H1 (cell line): ENCODE measurements at regions not wholly inside any gene's neighbourhood (a gene's known extent, or its start where the extent isn't known, plus 50 kb on each side); places are given as distances from the start of the nearest gene placed in this dataset.
A peak's percentile ranks its signal among the peaks of the same experiment; 100 is the strongest.

Source experiments
- CTCF ChIA-PET: fragments of 300-600 bp; sonication (Branson Sonifier 250); formaldehyde crosslinking; loops from one replicate; lab custom pipeline; 2021; ENCODE audit not compliant: partially characterized antibody; lab: Charles Lee
- POLR2A ChIA-PET: fragments of 300-600 bp; sonication (Branson Sonifier 250); formaldehyde crosslinking; loops from one replicate; lab custom pipeline; 2021; ENCODE audit warnings: inconsistent platforms; ENCODE audit not compliant: partially characterized antibody; lab: Charles Lee
- DNase-seq, 2 experiments: peaks; one replicate each; pipeline versions ENCODE4 v3.0.0 to v3.0.0-alpha.2; 2010 to 2022; ENCODE audit warnings: low spot score in 2 of 2, low read depth in 1 of 2, mixed read lengths in 1 of 2
- FAIRE-seq: peaks from 2 replicates; lab custom pipeline; 2011; peaks lifted over from hg19 to GRCh38; lab: Jason Lieb, UNC
- H2AFZ ChIP-seq: 2 replicates; pipeline ENCODE4 v1.8.1; 2012; ENCODE audit warnings: low read length, inconsistent platforms
- H2AK5ac ChIP-seq: 2 replicates; pipeline ENCODE4 v1.6.1; 2013; ENCODE audit warnings: low read depth, low read length
- H2BK120ac ChIP-seq: replicated peaks from 2 replicates; pipeline ENCODE3; 2013; ENCODE audit warnings: low read depth, low read length, inconsistent platforms
- H2BK12ac ChIP-seq: 2 replicates; pipeline ENCODE4 v1.6.1; 2013; ENCODE audit warnings: low read depth, low read length
- H2BK15ac ChIP-seq: 2 replicates; pipeline ENCODE4 v1.6.1; 2013; ENCODE audit warnings: low read length
- H2BK20ac ChIP-seq: 2 replicates; pipeline ENCODE4 v1.6.1; 2013; ENCODE audit warnings: low read length
- H2BK5ac ChIP-seq: 2 replicates; pipeline ENCODE4 v1.6.1; 2013; ENCODE audit warnings: low read depth, low read length
- H3K14ac ChIP-seq: 2 replicates; pipeline ENCODE4 v1.6.1; 2013; ENCODE audit warnings: inconsistent platforms; ENCODE audit not compliant: insufficient read length
- H3K18ac ChIP-seq: 2 replicates; pipeline ENCODE4 v1.6.1; 2013; ENCODE audit warnings: low read length; ENCODE audit errors: extremely low read depth
- H3K23ac ChIP-seq: 2 replicates; pipeline ENCODE4 v1.6.1; 2013; ENCODE audit warnings: inconsistent platforms; ENCODE audit not compliant: insufficient read length
- H3K23me2 ChIP-seq: 2 replicates; pipeline ENCODE4 v1.6.1; 2013; ENCODE audit warnings: low read depth, low read length
- H3K27ac ChIP-seq: 2 replicates; pipeline ENCODE4 v1.6.1; 2011; ENCODE audit warnings: low read depth, low read length, inconsistent platforms
- H3K27me3 ChIP-seq, 4 experiments: replicated peaks in 1 of 4; 1 replicate in 1 of 4; 2 replicates in 3 of 4; pipeline versions ENCODE4 v1.6.1 to v1.8.1; 2011 to 2013; ENCODE audit warnings: low read length in 3 of 4, mild to moderate bottlenecking in 3 of 4, inconsistent platforms in 2 of 4, mixed read lengths in 2 of 4, moderate library complexity in 1 of 4; ENCODE audit not compliant: control insufficient read depth in 3 of 4, insufficient read depth in 3 of 4; ENCODE audit errors: extremely low read depth in 1 of 4
- H3K36me3 ChIP-seq, 4 experiments: 2 replicates each; pipeline versions ENCODE4 v1.6.1 to v1.8.1; 2011 to 2013; ENCODE audit warnings: mild to moderate bottlenecking in 4 of 4, low read length in 3 of 4, moderate library complexity in 2 of 4, control low read depth in 1 of 4, inconsistent platforms in 1 of 4; ENCODE audit not compliant: insufficient read depth in 4 of 4, control insufficient read depth in 2 of 4
- H3K4ac ChIP-seq: replicated peaks from 2 replicates; pipeline ENCODE3; 2013; ENCODE audit warnings: low read length, low read depth, mixed read lengths, inconsistent platforms; ENCODE audit not compliant: insufficient read length
- H3K4me1 ChIP-seq, 4 experiments: replicated peaks in 1 of 4; 1 replicate in 1 of 4; 2 replicates in 3 of 4; pipeline versions ENCODE4 v1.6.1 to v1.8.1; 2011 to 2013; ENCODE audit warnings: low read length in 3 of 4, inconsistent platforms in 2 of 4, mixed read lengths in 1 of 4; ENCODE audit not compliant: insufficient read depth in 4 of 4, control insufficient read depth in 3 of 4
- H3K4me2 ChIP-seq, 2 experiments: 2 replicates each; pipeline versions ENCODE4 v1.6.1 to v1.8.1; 2011 to 2013; ENCODE audit warnings: low read depth in 2 of 2, low read length in 2 of 2, control low read depth in 1 of 2, inconsistent platforms in 1 of 2, mild to moderate bottlenecking in 1 of 2; ENCODE audit not compliant: insufficient read depth in 1 of 2
- H3K4me3 ChIP-seq, 4 experiments: fragments of 200-600, 300-600 bp in 1 of 4; sonication (generic), shearing (Covaris generic), sonication (Bioruptor Twin) in 1 of 4; 2 replicates each; pipeline versions ENCODE4 v1.5.1 to v1.8.1; 2011 to 2016; ENCODE audit warnings: low read length in 4 of 4, low read depth in 3 of 4, control low read depth in 2 of 4, inconsistent platforms in 2 of 4, mild to moderate bottlenecking in 2 of 4, mixed read lengths in 1 of 4, moderate library complexity in 1 of 4; ENCODE audit not compliant: insufficient read depth in 2 of 4; ENCODE audit errors: extremely low read depth in 1 of 4
- H3K56ac ChIP-seq: replicated peaks from 2 replicates; pipeline ENCODE3; 2013; ENCODE audit warnings: low read depth, mild to moderate bottlenecking, mixed read lengths, low read length, inconsistent platforms; ENCODE audit not compliant: insufficient read length
- H3K79me1 ChIP-seq: 2 replicates; pipeline ENCODE4 v1.6.1; 2013; ENCODE audit warnings: low read depth, low read length, control low read depth
- H3K79me2 ChIP-seq, 2 experiments: 2 replicates each; pipeline versions ENCODE4 v1.6.1 to v1.8.1; 2012 to 2013; ENCODE audit warnings: low read length in 2 of 2, mild to moderate bottlenecking in 2 of 2, inconsistent platforms in 1 of 2; ENCODE audit not compliant: insufficient read depth in 2 of 2, control insufficient read depth in 1 of 2
- H3K9ac ChIP-seq, 4 experiments: replicated peaks in 1 of 4; 1 replicate in 1 of 4; 2 replicates in 3 of 4; pipeline versions ENCODE4 v1.6.1 to v1.8.1; 2011 to 2013; ENCODE audit warnings: low read depth in 3 of 4, low read length in 3 of 4, control low read depth in 2 of 4, mild to moderate bottlenecking in 2 of 4, moderate library complexity in 2 of 4, inconsistent platforms in 1 of 4; ENCODE audit errors: extremely low read depth in 1 of 4
- H3K9me3 ChIP-seq, 2 experiments: 2 replicates each; pipeline versions ENCODE4 v1.6.1 to v1.8.1; 2012 to 2013; ENCODE audit warnings: mild to moderate bottlenecking in 2 of 2, moderate library complexity in 2 of 2, control low read depth in 1 of 2, inconsistent platforms in 1 of 2, low read depth in 1 of 2, low read length in 1 of 2, mixed read lengths in 1 of 2; ENCODE audit not compliant: insufficient read depth in 2 of 2
- H4K20me1 ChIP-seq, 2 experiments: replicated peaks in 1 of 2; 2 replicates each; pipeline versions ENCODE3 to v1.8.1; 2011 to 2013; ENCODE audit warnings: inconsistent platforms in 2 of 2, low read length in 2 of 2, mild to moderate bottlenecking in 1 of 2; ENCODE audit not compliant: insufficient read depth in 2 of 2, control insufficient read depth in 1 of 2
- H4K5ac ChIP-seq: 2 replicates; pipeline ENCODE4 v1.6.1; 2013; ENCODE audit warnings: low read length, low read depth, mixed read lengths, inconsistent platforms; ENCODE audit not compliant: insufficient read length
- H4K8ac ChIP-seq: 2 replicates; pipeline ENCODE4 v1.8.0; 2013; ENCODE audit warnings: mild to moderate bottlenecking, moderate library complexity, low read length, inconsistent platforms; ENCODE audit not compliant: insufficient read depth; ENCODE audit errors: extremely low read depth
- H4K91ac ChIP-seq: replicated peaks from 2 replicates; pipeline ENCODE3; 2013; ENCODE audit warnings: low read length, mixed read lengths, inconsistent platforms; ENCODE audit not compliant: insufficient read length
- CEBPB ChIP-seq: IDR thresholded peaks from 2 replicates; pipeline ENCODE4 v1.6.1; 2012; ENCODE audit warnings: low read depth, low read length
- MAFK ChIP-seq: IDR thresholded peaks from 2 replicates; pipeline ENCODE4 v1.6.1; 2012; ENCODE audit warnings: low read depth, mild to moderate bottlenecking, improper control_type of control experiment, low read length
- WGBS, 2 experiments: shearing (Covaris generic) in 1 of 2; methylation state at CpG; one replicate each; pipeline versions ENCODE4 v1.1.6 to v1.1.7; 2013 to 2015; ENCODE audit warnings: low lambda C conversion rate in 2 of 2, mixed read lengths in 2 of 2, inconsistent platforms in 1 of 2, low coverage in 1 of 2, missing lambda C conversion rate in 1 of 2; ENCODE audit not compliant: insufficient replicate concordance in 2 of 2, insufficient coverage in 1 of 2, insufficient read length in 1 of 2; ENCODE audit errors: extremely low coverage in 1 of 2, missing lambda C conversion rate in 1 of 2; 5-methylcytosine and 5-hydroxymethylcytosine counted together

- H2BK5ac ChIP-seq = no peak overlapping the region
- H4K8ac ChIP-seq = no peak overlapping the region
- no peaks in the 10 kb centered on the region for H3K9me3 ChIP-seq
- H3K4me1 ChIP-seq = no peaks in the 10 kb centered on the region
- no peak overlapping the region for H3K23ac ChIP-seq
- WGBS, 2 experiments = 86% methylated on average over 1 of the region's 1 CpG; no CpG with 5 or more reads in 1 of the 2 experiments
- no peak overlapping the region; the same call in 1 of the 2 replicates for H3K18ac ChIP-seq
- H3K27ac ChIP-seq = no peak overlapping the region
- no peak for FAIRE-seq
- CTCF ChIA-PET = interaction anchor here (0.6 to 1.2 kb wide), 2 partner anchors 19 to 739 kb away, joined by 3 to 5 read pairs; no protein-coding TSS in a partner anchor
- no peak overlapping the region for H2AK5ac ChIP-seq
- H2BK15ac ChIP-seq = no peak overlapping the region
- no peak overlapping the region for H3K14ac ChIP-seq
- H2BK12ac ChIP-seq = no peak overlapping the region
- H3K23me2 ChIP-seq = no peaks in the 10 kb centered on the region
- H4K20me1 ChIP-seq = no peaks in the 10 kb centered on the region
- no peaks in the 10 kb centered on the region for H3K79me1 ChIP-seq
- no peak overlapping the region for H3K4ac ChIP-seq
- no peak overlapping the region for H2BK120ac ChIP-seq
- H2BK20ac ChIP-seq = no peak overlapping the region
- no peak overlapping the region for H2AFZ ChIP-seq
- no peak for DNase-seq
- no peaks in the 10 kb centered on the region for H3K79me2 ChIP-seq
- H4K91ac ChIP-seq = no peak overlapping the region
- no peak overlapping the region for H4K5ac ChIP-seq
- no peak overlapping the region for H3K4me2 ChIP-seq
- H3K56ac ChIP-seq = no peak overlapping the region
- H3K9ac ChIP-seq = no peak overlapping the region
- no peaks in the 10 kb centered on the region for H3K36me3 ChIP-seq
- TF ChIP-seq MAFK (peak; percentile 16; the same call in 1 of the 2 replicates), CEBPB (no peak)
- TF ChIP-seq, all 59 proteins: peak for 1
- POLR2A ChIA-PET = no interaction called here
- no peak overlapping the region for H3K4me3 ChIP-seq
- no peaks in the 10 kb centered on the region; a peak in 1 of 7 replicates for H3K27me3 ChIP-seq
Observed at GRCh38 chr4:53722110-53722509, 130.8 kb upstream of the LNX1 start.
